ACHN (cell line): ENCODE measurements at regions not wholly inside any gene's neighbourhood (a gene's known extent, or its start where the extent isn't known, plus 50 kb on each side); places are given as distances from the start of the nearest gene placed in this dataset.

Experiments
- DNase-seq: peaks from one replicate; pipeline ENCODE4 v3.0.0-alpha.2; 2015
- in situ Hi-C: cut with HindIII; loops from 2 replicates; pipeline ENCODE4 v1.10.0; 2017; ENCODE audit warnings: low sequenced_read_pairs, low pct_ligation_motif_present, low pct_unique_long_range_greater_than_20kb

- DNase-seq = no peak
- in situ Hi-C loops = no loop called here
Observed at GRCh38 chr5:155104441-155104840, 90.9 kb downstream of the KIF4B start.

- in situ Hi-C loops = no loop called here
- DNase-seq = no peak
Observed at GRCh38 chr5:155106221-155106620, 92.7 kb downstream of the KIF4B start.

- DNase-seq = no peak
- in situ Hi-C loops = no loop called here
Observed at GRCh38 chr5:155113888-155114287, 100.3 kb downstream of the KIF4B start.

- in situ Hi-C loops = no loop called here
- no peak for DNase-seq
Observed at GRCh38 chr5:155114655-155115054, 101.1 kb downstream of the KIF4B start.

GRCh38 chr5:155116456-155117251 lies 103.1 kb downstream of the KIF4B start:
- DNase-seq = no peak
- in situ Hi-C loops = no loop called here

- no peak for DNase-seq
- in situ Hi-C loops = no loop called here
Observed at GRCh38 chr5:155125551-155126095, 112.1 kb downstream of the KIF4B start.

GRCh38 chr5:155126573-155126972 lies 113.0 kb downstream of the KIF4B start:
- DNase-seq = no peak
- in situ Hi-C loops = no loop called here

GRCh38 chr5:155127552-155127951 lies 114.0 kb downstream of the KIF4B start:
- in situ Hi-C loops = no loop called here
- DNase-seq = no peak

- DNase-seq = no peak
- in situ Hi-C loops = no loop called here
Observed at GRCh38 chr5:155128786-155129512, 115.4 kb downstream of the KIF4B start.

- in situ Hi-C loops = no loop called here
Observed at GRCh38 chr5:155129513-155129880, 115.9 kb downstream of the KIF4B start.

GRCh38 chr5:155134130-155134529 lies 120.6 kb downstream of the KIF4B start:
- in situ Hi-C loops = no loop called here
- DNase-seq = no peak

More at GRCh38 chr5:155129513-155129880, 115.9 kb downstream of the KIF4B start:
- no peak for DNase-seq

- DNase-seq = no peak
- in situ Hi-C loops = no loop called here
Observed at GRCh38 chr5:155136216-155136850, 122.8 kb downstream of the KIF4B start.

- DNase-seq = no peak
- in situ Hi-C loops = no loop called here
Observed at GRCh38 chr5:155137683-155138082, 124.1 kb downstream of the KIF4B start.

GRCh38 chr5:155140646-155141045 lies 127.1 kb downstream of the KIF4B start:
- DNase-seq = no peak
- in situ Hi-C loops = no loop called here

- DNase-seq = no peak
- in situ Hi-C loops = no loop called here
Observed at GRCh38 chr5:155144956-155145355, 131.4 kb downstream of the KIF4B start.

GRCh38 chr5:155147222-155147621 lies 133.7 kb downstream of the KIF4B start:
- in situ Hi-C loops = no loop called here
- DNase-seq = no peak

GRCh38 chr5:155148694-155149093 lies 135.1 kb downstream of the KIF4B start:
- no peak for DNase-seq

GRCh38 chr5:155150012-155150411 lies 136.5 kb downstream of the KIF4B start:
- no peak for DNase-seq
- in situ Hi-C loops = no loop called here

More at GRCh38 chr5:155148694-155149093, 135.1 kb downstream of the KIF4B start:
- in situ Hi-C loops = no loop called here

- in situ Hi-C loops = no loop called here
- DNase-seq = no peak
Observed at GRCh38 chr5:155154973-155155372, 141.4 kb downstream of the KIF4B start.
